Activated CD8-positive, alpha-beta T cell treated with anti-CD3 and anti-CD28 coated beads for 36 hours (primary cell): ENCODE measurements at regions not wholly inside any gene's neighbourhood (a gene's known extent, or its start where the extent isn't known, plus 50 kb on each side); places are given as distances from the start of the nearest gene placed in this dataset.

ENCODE experiments used
- ATAC-seq: fragments of 200-7000 bp; cut with Tn5 transposase; one replicate; pipeline ENCODE4 v1.10.0; 2021; ENCODE audit warnings: mild to moderate bottlenecking, moderate library complexity
- CTCF ChIA-PET: fragments of 350-600 bp; sonication (Branson Sonifier 250); formaldehyde crosslinking; loops from one replicate; lab custom pipeline; 2021; ENCODE audit warnings: antibody characterized with exemption; lab: Charles Lee
- POLR2A ChIA-PET: fragments of 350-600 bp; sonication (Branson Sonifier 250); formaldehyde crosslinking; loops from one replicate; lab custom pipeline; 2021; ENCODE audit warnings: antibody characterized with exemption; lab: Charles Lee
- DNase-seq: peaks from one replicate; pipeline ENCODE4 v3.0.0-alpha.2; 2020
- H3K27ac Mint-ChIP-seq: one replicate; pipeline ENCODE4 v1.8.0; 2021; ENCODE audit warnings: mild to moderate bottlenecking, mixed read lengths
- H3K27me3 Mint-ChIP-seq: one replicate; pipeline ENCODE4 v1.8.0; 2021; ENCODE audit warnings: mixed read lengths
- H3K36me3 Mint-ChIP-seq: one replicate; pipeline ENCODE4 v1.8.0; 2021; ENCODE audit warnings: low read depth, mixed read lengths
- H3K4me1 Mint-ChIP-seq: one replicate; pipeline ENCODE4 v1.8.0; 2021; ENCODE audit warnings: low read depth, mixed read lengths
- H3K4me3 Mint-ChIP-seq: one replicate; pipeline ENCODE4 v1.8.0; 2021; ENCODE audit warnings: mild to moderate bottlenecking, moderate library complexity, mixed read lengths
- H3K9me3 Mint-ChIP-seq: one replicate; pipeline ENCODE4 v1.8.0; 2021; ENCODE audit warnings: mixed read lengths
- intact Hi-C: fragments of 100-400 bp; cut with micrococcal nuclease; formaldehyde crosslinking; loops from one replicate; pipeline ENCODE4 v1.10.0; 2022
- TF ChIP-seq, protein P1 (sequence below): fragments of 200-600 bp; IDR thresholded peaks from one replicate; pipeline ENCODE4 v1.8.0; 2022; ENCODE audit warnings: antibody characterized with exemption, mild to moderate bottlenecking

DNA sequence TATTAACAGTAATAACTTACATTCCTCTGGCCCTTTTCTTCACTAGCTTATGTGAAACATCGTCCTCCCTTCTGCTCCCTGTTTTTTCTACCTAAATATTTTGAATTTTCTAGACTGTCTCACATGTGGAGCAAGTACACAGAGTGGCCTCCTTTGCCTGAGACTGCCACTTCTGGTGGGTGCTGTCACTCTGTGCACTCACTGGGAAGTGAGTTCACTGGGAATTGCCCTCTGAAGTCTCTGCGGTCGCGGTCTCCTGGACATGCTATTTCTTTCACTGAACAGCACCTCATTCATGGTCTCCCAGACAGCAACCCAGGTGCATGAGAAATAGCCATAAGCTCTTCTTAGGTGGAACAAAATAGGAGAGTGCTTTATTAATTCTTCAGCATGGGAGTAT is 1179.7 kb upstream of the ADGRL3 start:
- H3K36me3 Mint-ChIP-seq, result no peaks in the 10 kb centered on the region
- TF ChIP-seq, protein P1, sequence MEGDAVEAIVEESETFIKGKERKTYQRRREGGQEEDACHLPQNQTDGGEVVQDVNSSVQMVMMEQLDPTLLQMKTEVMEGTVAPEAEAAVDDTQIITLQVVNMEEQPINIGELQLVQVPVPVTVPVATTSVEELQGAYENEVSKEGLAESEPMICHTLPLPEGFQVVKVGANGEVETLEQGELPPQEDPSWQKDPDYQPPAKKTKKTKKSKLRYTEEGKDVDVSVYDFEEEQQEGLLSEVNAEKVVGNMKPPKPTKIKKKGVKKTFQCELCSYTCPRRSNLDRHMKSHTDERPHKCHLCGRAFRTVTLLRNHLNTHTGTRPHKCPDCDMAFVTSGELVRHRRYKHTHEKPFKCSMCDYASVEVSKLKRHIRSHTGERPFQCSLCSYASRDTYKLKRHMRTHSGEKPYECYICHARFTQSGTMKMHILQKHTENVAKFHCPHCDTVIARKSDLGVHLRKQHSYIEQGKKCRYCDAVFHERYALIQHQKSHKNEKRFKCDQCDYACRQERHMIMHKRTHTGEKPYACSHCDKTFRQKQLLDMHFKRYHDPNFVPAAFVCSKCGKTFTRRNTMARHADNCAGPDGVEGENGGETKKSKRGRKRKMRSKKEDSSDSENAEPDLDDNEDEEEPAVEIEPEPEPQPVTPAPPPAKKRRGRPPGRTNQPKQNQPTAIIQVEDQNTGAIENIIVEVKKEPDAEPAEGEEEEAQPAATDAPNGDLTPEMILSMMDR, result no peak
- ChIA-PET POLR2A (no interaction called here), CTCF (no interaction called here)
- ATAC-seq (no peak), DNase-seq (no peak)
- H3K27ac Mint-ChIP-seq, result no peak overlapping the region
- H3K4me1 Mint-ChIP-seq, result no peaks in the 10 kb centered on the region
- no peak overlapping the region for H3K4me3 Mint-ChIP-seq
- intact Hi-C loops, result no loop called here
- H3K27me3 Mint-ChIP-seq, result no peaks in the 10 kb centered on the region
- H3K9me3 Mint-ChIP-seq, result peaks cover 6% of the 10 kb centered on the region

DNA sequence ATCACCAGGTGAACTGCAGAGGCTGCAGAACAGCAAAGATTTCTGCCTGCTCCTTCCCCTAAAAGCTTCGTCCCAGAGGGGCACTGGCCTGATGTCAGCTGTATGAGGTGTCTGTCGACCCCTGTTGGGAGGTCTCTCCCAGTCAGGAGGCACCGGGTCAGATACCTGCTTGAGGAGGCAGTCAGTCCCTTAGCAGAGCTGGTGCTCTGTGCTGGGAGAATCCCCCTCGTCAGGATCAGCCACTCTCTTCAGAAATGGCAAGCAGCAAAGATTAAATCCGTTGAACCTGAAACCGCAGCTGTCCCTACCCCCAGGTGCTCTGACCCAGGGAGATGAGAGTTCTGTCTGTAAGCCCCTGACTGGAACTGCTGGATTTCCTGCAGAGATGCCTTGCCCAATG is 1166.3 kb upstream of the ADGRL3 start:
- H3K4me1 Mint-ChIP-seq, result no peaks in the 10 kb centered on the region
- ChIA-PET CTCF (no interaction called here), POLR2A (no interaction called here)
- peaks cover 3% of the 10 kb centered on the region for H3K9me3 Mint-ChIP-seq
- H3K36me3 Mint-ChIP-seq, result no peaks in the 10 kb centered on the region
- no peak overlapping the region for H3K27ac Mint-ChIP-seq
- H3K4me3 Mint-ChIP-seq, result no peak overlapping the region
- ATAC-seq, result no peak
- intact Hi-C loops, result no loop called here
- TF ChIP-seq, protein P1, result no peak
- H3K27me3 Mint-ChIP-seq, result no peaks in the 10 kb centered on the region
- no peak for DNase-seq

DNA sequence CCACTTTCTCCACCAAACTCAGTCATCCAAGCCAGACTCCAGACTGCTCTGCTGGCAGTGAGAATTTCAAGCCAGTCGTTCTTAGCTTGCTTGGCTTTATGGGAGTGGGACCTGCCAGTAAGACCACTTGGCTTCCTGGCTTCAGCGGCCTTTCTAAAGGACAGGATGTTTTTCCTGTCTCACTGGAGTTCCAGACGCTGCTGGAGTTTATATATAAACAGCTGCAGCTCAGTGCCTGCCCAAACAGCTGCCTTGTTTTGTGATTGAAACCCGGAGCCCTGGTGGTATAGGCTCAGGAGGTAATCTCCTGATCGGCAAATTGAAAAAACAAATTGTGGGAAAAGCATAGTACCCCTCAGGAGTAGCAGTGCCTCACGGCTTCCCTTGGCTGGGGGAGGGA is 1165.8 kb upstream of the ADGRL3 start:
- ATAC-seq (no peak), DNase-seq (no peak)
- Mint-ChIP-seq H3K4me1 (no peaks in the 10 kb centered on the region), H3K36me3 (no peaks in the 10 kb centered on the region), H3K27ac (no peak overlapping the region), H3K4me3 (no peak overlapping the region), H3K9me3 (peaks cover 3% of the 10 kb centered on the region), H3K27me3 (no peaks in the 10 kb centered on the region)
- POLR2A ChIA-PET, result no interaction called here
- TF ChIP-seq, protein P1, result no peak
- CTCF ChIA-PET, result no interaction called here
- intact Hi-C loops, result no loop called here

DNA sequence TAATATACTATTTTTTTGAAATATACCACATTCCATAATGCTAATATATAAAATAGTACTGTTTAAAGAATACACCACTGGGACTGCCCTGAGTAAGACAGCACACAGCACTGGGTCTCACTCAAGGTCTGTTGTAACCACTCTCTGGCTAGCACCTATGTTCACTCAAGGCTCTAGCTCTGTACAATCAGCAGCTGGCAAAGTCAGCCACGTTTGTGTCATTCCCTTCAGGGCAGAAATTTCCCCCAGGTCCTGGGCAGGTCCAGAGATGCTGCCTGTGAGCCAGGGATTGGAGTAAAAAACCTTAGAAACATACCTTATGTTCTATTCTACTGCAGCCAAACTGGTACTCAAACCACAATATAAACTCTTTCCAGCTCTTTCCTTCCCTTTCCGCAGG is 1160.2 kb upstream of the ADGRL3 start:
- Mint-ChIP-seq H3K27ac (no peak overlapping the region), H3K27me3 (no peaks in the 10 kb centered on the region), H3K9me3 (peaks cover 4% of the 10 kb centered on the region), H3K36me3 (no peaks in the 10 kb centered on the region), H3K4me3 (no peak overlapping the region), H3K4me1 (no peaks in the 10 kb centered on the region)
- CTCF ChIA-PET, result no interaction called here
- TF ChIP-seq, protein P1, result no peak
- no peak for ATAC-seq
- no peak for DNase-seq
- intact Hi-C loops, result no loop called here
- POLR2A ChIA-PET, result no interaction called here

DNA sequence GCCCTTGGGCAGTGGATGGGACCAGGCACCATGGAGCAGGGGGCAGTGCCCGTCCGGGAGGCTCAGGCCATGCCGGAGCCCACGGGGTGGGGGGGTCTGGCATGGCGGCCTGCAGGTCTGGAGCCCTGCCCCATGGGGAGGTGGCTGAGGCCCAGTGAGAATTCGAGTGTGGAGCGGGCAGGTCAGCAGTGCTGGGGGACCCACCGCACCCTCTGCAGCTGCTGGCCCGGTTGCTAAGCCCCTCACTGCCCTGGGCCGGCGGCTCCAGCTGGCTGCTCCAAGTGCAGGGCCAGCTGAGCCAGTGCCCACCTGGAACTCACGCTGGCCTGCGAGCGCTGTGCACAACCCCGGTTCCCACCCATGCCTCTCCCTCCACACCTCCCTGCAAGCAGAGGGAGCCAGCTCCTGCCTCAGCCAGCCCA is 1157.9 kb upstream of the ADGRL3 start:
- no peak for DNase-seq

More for the DNA sequence above, 1157.9 kb upstream of the ADGRL3 start:
- H3K4me3 Mint-ChIP-seq, result no peak overlapping the region
- H3K9me3 Mint-ChIP-seq, result peaks cover 7% of the 10 kb centered on the region
- intact Hi-C loops, result no loop called here
- ATAC-seq, result no peak
- POLR2A ChIA-PET, result no interaction called here
- CTCF ChIA-PET, result no interaction called here
- TF ChIP-seq, protein P1, result no peak
- no peaks in the 10 kb centered on the region for H3K27me3 Mint-ChIP-seq
- H3K4me1 Mint-ChIP-seq, result no peaks in the 10 kb centered on the region
- H3K27ac Mint-ChIP-seq, result no peak overlapping the region
- no peaks in the 10 kb centered on the region for H3K36me3 Mint-ChIP-seq
